Progenitor cell of endocrine pancreas (in vitro differentiated cells): ENCODE measurements at regions not wholly inside any gene's neighbourhood (a gene's known extent, or its start where the extent isn't known, plus 50 kb on each side); places are given as distances from the start of the nearest gene placed in this dataset.

ENCODE experiments used
- DNase-seq: peaks from one replicate; pipeline ENCODE4 v3.0.0; 2021; ENCODE audit warnings: low spot score; ENCODE audit not compliant: unreplicated experiment
- H3K27ac Mint-ChIP-seq: 2 replicates; pipeline ENCODE4 v1.8.0; 2021; ENCODE audit warnings: mild to moderate bottlenecking, moderate library complexity, mixed read lengths
- H3K27me3 Mint-ChIP-seq: 2 replicates; pipeline ENCODE4 v1.8.0; 2021; ENCODE audit warnings: mixed read lengths
- H3K36me3 Mint-ChIP-seq: 2 replicates; pipeline ENCODE4 v1.8.0; 2022; ENCODE audit warnings: mixed read lengths; ENCODE audit not compliant: insufficient read depth
- H3K4me1 Mint-ChIP-seq: 2 replicates; pipeline ENCODE4 v1.8.0; 2021; ENCODE audit warnings: low read depth, mixed read lengths
- H3K4me3 Mint-ChIP-seq: 2 replicates; pipeline ENCODE4 v1.8.0; 2021; ENCODE audit warnings: low read depth, mild to moderate bottlenecking, moderate library complexity, mixed read lengths
- H3K9me3 Mint-ChIP-seq: 2 replicates; pipeline ENCODE4 v1.8.0; 2021; ENCODE audit warnings: low read depth, mixed read lengths
- TF ChIP-seq, protein P1 (sequence below): fragments of 200-600 bp; sonication (generic); IDR thresholded peaks from one replicate; pipeline ENCODE4 v1.5.0; 2021; ENCODE audit warnings: antibody characterized with exemption, mild to moderate bottlenecking; ENCODE audit not compliant: unreplicated experiment

- no peaks in the 10 kb centered on the region for H3K4me1 Mint-ChIP-seq
- TF ChIP-seq, protein P1, sequence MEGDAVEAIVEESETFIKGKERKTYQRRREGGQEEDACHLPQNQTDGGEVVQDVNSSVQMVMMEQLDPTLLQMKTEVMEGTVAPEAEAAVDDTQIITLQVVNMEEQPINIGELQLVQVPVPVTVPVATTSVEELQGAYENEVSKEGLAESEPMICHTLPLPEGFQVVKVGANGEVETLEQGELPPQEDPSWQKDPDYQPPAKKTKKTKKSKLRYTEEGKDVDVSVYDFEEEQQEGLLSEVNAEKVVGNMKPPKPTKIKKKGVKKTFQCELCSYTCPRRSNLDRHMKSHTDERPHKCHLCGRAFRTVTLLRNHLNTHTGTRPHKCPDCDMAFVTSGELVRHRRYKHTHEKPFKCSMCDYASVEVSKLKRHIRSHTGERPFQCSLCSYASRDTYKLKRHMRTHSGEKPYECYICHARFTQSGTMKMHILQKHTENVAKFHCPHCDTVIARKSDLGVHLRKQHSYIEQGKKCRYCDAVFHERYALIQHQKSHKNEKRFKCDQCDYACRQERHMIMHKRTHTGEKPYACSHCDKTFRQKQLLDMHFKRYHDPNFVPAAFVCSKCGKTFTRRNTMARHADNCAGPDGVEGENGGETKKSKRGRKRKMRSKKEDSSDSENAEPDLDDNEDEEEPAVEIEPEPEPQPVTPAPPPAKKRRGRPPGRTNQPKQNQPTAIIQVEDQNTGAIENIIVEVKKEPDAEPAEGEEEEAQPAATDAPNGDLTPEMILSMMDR = no peak
- DNase-seq = no peak
- peaks cover 3% of the 10 kb centered on the region for H3K27me3 Mint-ChIP-seq
- no peak overlapping the region for H3K27ac Mint-ChIP-seq
- H3K9me3 Mint-ChIP-seq = no peaks in the 10 kb centered on the region
- no peak overlapping the region for H3K4me3 Mint-ChIP-seq
- no peaks in the 10 kb centered on the region for H3K36me3 Mint-ChIP-seq
These were observed 389.7 kb downstream of the BRD1 start for GRCh38 chr22:49437956-49438355.

- H3K27ac Mint-ChIP-seq = no peak overlapping the region
- no peaks in the 10 kb centered on the region for H3K36me3 Mint-ChIP-seq
- H3K4me1 Mint-ChIP-seq = no peaks in the 10 kb centered on the region
- no peak overlapping the region for H3K4me3 Mint-ChIP-seq
- peaks cover 3% of the 10 kb centered on the region for H3K27me3 Mint-ChIP-seq
- no peaks in the 10 kb centered on the region for H3K9me3 Mint-ChIP-seq
- DNase-seq = no peak
- TF ChIP-seq, protein P1 = no peak
These were observed 390.3 kb downstream of the BRD1 start for GRCh38 chr22:49437356-49437755.

- Mint-ChIP-seq H3K4me1 (no peaks in the 10 kb centered on the region), H3K9me3 (no peaks in the 10 kb centered on the region), H3K27me3 (peaks cover 9% of the 10 kb centered on the region), H3K4me3 (no peak overlapping the region), H3K27ac (no peak overlapping the region), H3K36me3 (no peaks in the 10 kb centered on the region)
- TF ChIP-seq, protein P1 = no peak
- no peak for DNase-seq
These were observed 391.6 kb downstream of the BRD1 start for GRCh38 chr22:49436056-49436455.

DNA sequence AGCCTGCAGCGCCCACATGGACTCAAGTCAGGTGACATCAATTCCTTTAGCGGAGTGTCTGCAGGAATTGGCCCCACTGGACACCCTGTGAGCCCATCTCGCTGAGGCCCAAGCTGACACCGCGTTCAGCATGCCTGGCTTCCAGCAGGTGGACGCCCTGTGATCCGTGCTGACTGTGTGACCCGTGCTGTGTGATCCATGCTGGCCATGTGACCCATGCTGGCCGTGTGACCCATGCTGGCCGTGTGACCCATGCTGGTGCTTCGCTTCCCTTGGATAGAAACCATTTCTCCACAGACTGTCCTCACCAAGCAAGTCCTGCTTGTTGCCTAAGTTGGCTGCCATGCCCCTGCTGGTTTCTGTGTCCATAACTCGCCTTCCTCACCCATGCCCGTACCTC, 392.1 kb downstream of the BRD1 start:
- Mint-ChIP-seq H3K27me3 (peaks cover 10% of the 10 kb centered on the region), H3K4me1 (no peaks in the 10 kb centered on the region), H3K4me3 (no peak overlapping the region), H3K36me3 (no peaks in the 10 kb centered on the region), H3K9me3 (no peaks in the 10 kb centered on the region), H3K27ac (no peak overlapping the region)
- no peak for DNase-seq
- TF ChIP-seq, protein P1 = no peak

DNA sequence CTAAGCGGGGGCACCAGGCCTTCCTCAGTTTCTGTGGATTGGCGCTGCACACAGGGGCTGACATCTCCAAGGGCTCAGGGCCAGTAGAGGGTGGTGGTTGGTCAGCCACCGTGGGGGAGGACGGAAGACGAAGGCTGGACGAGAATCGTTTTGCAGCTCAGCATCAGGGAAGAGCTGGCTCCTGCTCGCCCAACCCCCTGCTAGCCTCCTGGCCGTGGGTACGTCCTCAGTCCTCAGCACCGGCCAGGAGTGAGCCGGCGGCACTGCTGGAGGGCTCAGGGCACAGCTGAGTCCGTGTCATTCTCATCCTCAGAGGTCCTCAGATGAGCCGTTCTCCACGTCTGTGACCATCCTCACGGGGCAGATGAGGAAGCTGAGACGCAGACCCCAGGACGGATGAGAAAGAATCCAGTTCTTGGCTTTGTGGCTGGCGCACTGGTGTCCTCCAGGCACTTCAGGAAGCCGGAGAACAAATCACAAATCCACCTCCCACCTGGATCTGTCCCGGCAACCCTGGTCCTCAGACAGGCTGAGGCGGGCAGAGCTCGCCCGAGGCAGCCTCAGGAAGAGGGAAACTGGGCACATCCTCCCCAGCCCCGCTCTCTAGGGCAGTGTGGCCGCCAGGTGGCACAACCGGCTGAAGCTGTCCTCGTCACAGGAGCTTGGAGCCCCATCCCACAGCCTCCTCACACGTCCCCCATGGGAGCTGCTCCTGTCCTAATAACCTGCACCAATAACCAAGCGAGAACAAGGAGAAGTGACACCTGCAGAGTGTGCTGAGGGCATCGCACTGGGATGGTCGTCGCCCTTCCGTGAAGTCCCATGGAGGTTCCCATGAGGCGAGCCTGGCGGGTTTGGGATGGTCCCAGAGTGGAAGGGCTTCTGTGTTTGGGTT, 393.7 kb downstream of the BRD1 start:
- DNase-seq = no peak
- Mint-ChIP-seq H3K4me3 (no peak overlapping the region), H3K27ac (peak overlapping the region; percentile 45), H3K9me3 (no peaks in the 10 kb centered on the region), H3K36me3 (no peaks in the 10 kb centered on the region), H3K27me3 (peaks cover 17% of the 10 kb centered on the region), H3K4me1 (no peaks in the 10 kb centered on the region)
- TF ChIP-seq, protein P1 = peak; percentile 40
